ENCODE measurements at regions not wholly inside any gene's neighbourhood (a gene's known extent, or its start where the extent isn't known, plus 50 kb on each side); places are given as distances from the start of the nearest gene placed in this dataset.

DNA sequence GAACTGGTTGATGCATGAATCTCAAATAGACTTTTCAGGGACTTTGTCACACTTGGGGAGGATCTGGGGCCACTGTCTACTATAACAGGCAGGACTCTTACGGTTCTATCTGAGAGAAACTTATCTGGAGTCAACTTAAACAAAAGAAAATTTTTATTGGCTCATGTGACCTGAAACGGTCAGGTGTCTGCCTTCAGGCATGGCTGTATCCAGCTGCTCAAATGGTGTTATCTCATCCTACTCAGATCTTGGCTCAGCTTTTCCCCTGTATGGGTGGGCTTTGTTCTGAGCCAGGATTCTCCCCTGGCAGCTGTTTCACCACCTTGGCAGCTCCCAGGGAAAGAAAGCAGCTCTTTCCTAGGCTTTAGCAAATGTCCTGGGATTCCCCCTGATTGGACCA is 183.2 kb upstream of the MYL2 start:
- TF ChIP-seq REST (IDR thresholded peaks at IDR 0.05; ENCODE audit: borderline replicate concordance) (no peak), EZH2 (IDR thresholded peaks at IDR 0.05; ENCODE audit: borderline replicate concordance, insufficient read depth, low read length, poor library complexity, severe bottlenecking) (no peak)
